Hepatocyte (in vitro differentiated cells): ENCODE measurements at regions not wholly inside any gene's neighbourhood (a gene's known extent, or its start where the extent isn't known, plus 50 kb on each side); places are given as distances from the start of the nearest gene placed in this dataset.

Experiments
- DNase-seq: peaks from one replicate; pipeline ENCODE4 v3.0.0-alpha.2; 2016; ENCODE audit warnings: low spot score
- H2AFZ ChIP-seq: fragments of 200-600 bp; sonication (generic); 2 replicates; pipeline ENCODE4 v1.6.0; 2016; ENCODE audit warnings: antibody characterized with exemption, mild to moderate bottlenecking
- H3K27ac ChIP-seq: fragments of 200-600 bp; sonication (generic); 2 replicates; pipeline ENCODE4 v1.5.1; 2016; ENCODE audit warnings: mild to moderate bottlenecking
- H3K27me3 ChIP-seq: fragments of 200-600 bp; sonication (generic); 2 replicates; pipeline ENCODE4 v1.6.1; 2016
- H3K36me3 ChIP-seq: fragments of 200-600 bp; sonication (generic); replicated peaks from 2 replicates; pipeline ENCODE4 v1.5.1; 2016; ENCODE audit warnings: low read depth; ENCODE audit not compliant: insufficient read depth
- H3K4me1 ChIP-seq: fragments of 200-600 bp; sonication (generic); 2 replicates; pipeline ENCODE4 v1.5.1; 2016; ENCODE audit warnings: mild to moderate bottlenecking, moderate library complexity; ENCODE audit not compliant: insufficient read depth
- H3K4me2 ChIP-seq: fragments of 200-600 bp; sonication (generic); 2 replicates; pipeline ENCODE4 v1.6.0; 2016
- H3K4me3 ChIP-seq: fragments of 200-600 bp; sonication (generic); 2 replicates; pipeline ENCODE4 v1.5.1; 2016; ENCODE audit warnings: mild to moderate bottlenecking
- H3K79me2 ChIP-seq: fragments of 200-600 bp; sonication (generic); 2 replicates; pipeline ENCODE4 v1.6.0; 2017; ENCODE audit warnings: mild to moderate bottlenecking
- H3K9me2 ChIP-seq: fragments of 200-600 bp; sonication (generic); replicated peaks from 2 replicates; pipeline ENCODE4 v1.6.0; 2017; ENCODE audit warnings: mild to moderate bottlenecking; ENCODE audit not compliant: insufficient read depth
- H3K9me3 ChIP-seq: fragments of 200-600 bp; sonication (generic); 2 replicates; pipeline ENCODE4 v1.5.1; 2016; ENCODE audit warnings: low read depth, mild to moderate bottlenecking
- H4K20me1 ChIP-seq: fragments of 200-600 bp; sonication (generic); 2 replicates; pipeline ENCODE4 v1.6.0; 2016; ENCODE audit warnings: mild to moderate bottlenecking; ENCODE audit not compliant: insufficient read depth, poor library complexity, severe bottlenecking
- CTCF ChIP-seq: fragments of 200-600 bp; sonication (generic); IDR thresholded peaks from 2 replicates; pipeline ENCODE4 v1.5.1; 2016; ENCODE audit warnings: antibody characterized with exemption, mild to moderate bottlenecking; ENCODE audit not compliant: poor library complexity
- EZH2 ChIP-seq: fragments of 200-600 bp; sonication (generic); IDR thresholded peaks from 2 replicates; pipeline ENCODE4 v1.6.1; 2016; ENCODE audit warnings: antibody characterized with exemption, mild to moderate bottlenecking, borderline replicate concordance
- EZH2phosphoT487 ChIP-seq: fragments of 200-600 bp; sonication (generic); IDR thresholded peaks from one replicate; pipeline ENCODE4 v1.6.1; 2018; ENCODE audit warnings: antibody characterized with exemption, mild to moderate bottlenecking, low read depth, moderate library complexity; ENCODE audit not compliant: unreplicated experiment, severe bottlenecking
- WGBS: methylation state at CpG from one replicate; pipeline ENCODE4 v1.1.6; 2016; ENCODE audit warnings: low lambda C conversion rate; ENCODE audit errors: missing lambda C conversion rate; 5-methylcytosine and 5-hydroxymethylcytosine counted together

- Histone ChIP-seq H3K9me3 (no peaks in the 10 kb centered on the region), H3K4me1 (peaks cover under 1% of the 10 kb centered on the region), H3K36me3 (no peaks in the 10 kb centered on the region), H2AFZ (no peak overlapping the region), H3K4me2 (no peak overlapping the region), H3K27me3 (no peaks in the 10 kb centered on the region), H3K9me2 (no peaks in the 10 kb centered on the region), H3K4me3 (no peak overlapping the region), H3K27ac (no peak overlapping the region), H4K20me1 (no peaks in the 10 kb centered on the region), H3K79me2 (no peaks in the 10 kb centered on the region)
- DNase-seq, result no peak
- WGBS, result 79% methylated on average over 8 of the region's 8 CpGs
- no peak for TF ChIP-seq EZH2
- TF ChIP-seq EZH2phosphoT487, result no peak
Observed at GRCh38 chr1:208303743-208304712, 59.8 kb upstream of the PLXNA2 start.

DNA sequence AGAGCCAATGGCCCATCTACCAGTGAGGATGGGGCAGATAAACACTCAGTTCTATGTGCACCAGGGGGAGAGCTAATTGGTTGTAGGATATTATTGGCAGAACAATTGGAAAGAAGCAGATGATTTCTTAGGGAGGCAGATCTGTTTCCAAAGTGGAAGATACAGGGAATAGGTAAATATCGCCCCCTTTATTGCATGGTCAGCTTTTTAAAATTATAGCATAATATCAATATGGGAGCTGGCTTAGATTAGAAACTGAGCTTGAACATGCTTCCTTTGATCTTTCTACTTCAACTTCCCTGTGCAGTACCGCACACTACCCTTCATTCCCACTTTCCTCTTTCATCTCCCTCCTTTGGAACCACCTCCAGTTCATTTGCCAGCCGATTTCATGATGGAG, 64.0 kb upstream of the PLXNA2 start:
- Histone ChIP-seq H3K79me2 (no peaks in the 10 kb centered on the region), H4K20me1 (no peaks in the 10 kb centered on the region), H3K27me3 (no peaks in the 10 kb centered on the region), H3K4me2 (no peak overlapping the region), H3K9me3 (no peaks in the 10 kb centered on the region), H3K36me3 (no peaks in the 10 kb centered on the region), H3K4me1 (no peaks in the 10 kb centered on the region), H3K9me2 (no peaks in the 10 kb centered on the region), H2AFZ (no peak overlapping the region), H3K27ac (no peak overlapping the region), H3K4me3 (no peak overlapping the region)
- no peak for DNase-seq
- TF ChIP-seq EZH2 (no peak), EZH2phosphoT487 (no peak), CTCF (no peak)
- 86% methylated on average over 3 of the region's 3 CpGs for WGBS

DNA sequence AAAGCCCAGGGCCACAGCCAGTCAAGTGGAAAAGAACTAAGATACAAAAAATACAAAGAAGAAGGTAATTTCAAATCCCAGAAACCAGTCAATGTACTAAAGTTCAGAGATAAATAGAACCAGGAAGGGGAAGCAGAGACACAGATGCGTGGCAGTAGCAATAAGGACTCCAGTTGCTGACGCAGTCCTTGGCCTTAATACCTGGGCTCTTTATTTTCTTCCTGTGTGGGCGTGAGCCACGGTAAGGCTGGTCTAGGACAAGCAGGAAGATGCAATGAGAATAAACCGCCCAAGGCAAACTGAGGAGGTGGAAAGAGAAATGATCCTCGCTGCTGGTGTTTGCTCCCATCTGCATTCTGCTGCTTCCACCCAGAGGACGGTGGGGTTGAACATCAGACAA, 65.6 kb upstream of the PLXNA2 start:
- Histone ChIP-seq H3K27ac (no peak overlapping the region), H3K9me2 (no peaks in the 10 kb centered on the region), H2AFZ (no peak overlapping the region), H4K20me1 (no peaks in the 10 kb centered on the region), H3K4me1 (no peaks in the 10 kb centered on the region), H3K4me3 (no peak overlapping the region), H3K27me3 (no peaks in the 10 kb centered on the region), H3K4me2 (no peak overlapping the region), H3K9me3 (no peaks in the 10 kb centered on the region), H3K36me3 (no peaks in the 10 kb centered on the region), H3K79me2 (no peaks in the 10 kb centered on the region)
- DNase-seq, result no peak
- TF ChIP-seq EZH2 (no peak), EZH2phosphoT487 (no peak), CTCF (no peak)
- 84% methylated on average over 7 of the region's 7 CpGs for WGBS

DNA sequence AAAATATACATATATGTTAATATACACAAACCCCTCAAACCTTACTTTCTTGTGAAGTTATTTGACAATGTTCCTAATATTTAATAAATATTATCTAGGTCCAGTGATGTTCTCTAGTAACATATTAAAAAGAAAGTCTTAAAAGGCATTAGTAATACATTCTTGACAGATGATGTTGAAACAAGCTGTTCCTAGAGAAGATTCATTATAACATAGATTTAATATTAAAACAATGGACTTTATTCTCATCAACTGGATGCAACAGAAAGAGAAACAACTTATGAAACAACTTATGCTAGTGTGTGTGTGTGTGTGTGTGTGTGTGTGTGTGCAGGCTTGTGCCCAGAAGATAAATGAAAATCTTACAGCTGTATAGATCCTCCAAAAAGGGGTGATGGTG, 68.5 kb upstream of the PLXNA2 start:
- no peak overlapping the region for H3K4me3 ChIP-seq
- TF ChIP-seq EZH2phosphoT487, result no peak
- no peak for TF ChIP-seq CTCF
- no peak for TF ChIP-seq EZH2
- no peaks in the 10 kb centered on the region for H3K9me2 ChIP-seq
- no peak for DNase-seq
- no peaks in the 10 kb centered on the region for H3K79me2 ChIP-seq
- H2AFZ ChIP-seq, result no peak overlapping the region
- no peaks in the 10 kb centered on the region for H3K36me3 ChIP-seq
- H3K4me1 ChIP-seq, result no peaks in the 10 kb centered on the region
- peaks cover 7% of the 10 kb centered on the region for H3K27me3 ChIP-seq
- no peaks in the 10 kb centered on the region for H3K9me3 ChIP-seq
- H3K27ac ChIP-seq, result no peak overlapping the region
- H4K20me1 ChIP-seq, result no peaks in the 10 kb centered on the region
- no peak overlapping the region for H3K4me2 ChIP-seq
